Neural progenitor cell (in vitro differentiated cells): ENCODE measurements at regions not wholly inside any gene's neighbourhood (a gene's known extent, or its start where the extent isn't known, plus 50 kb on each side); places are given as distances from the start of the nearest gene placed in this dataset.
"Not testable (repeated sequence)": the region's sequence is repeated elsewhere in the genome, so short reads cannot be mapped to it uniquely, and the experiment has no call there.

Experiments
- CTCF ChIP-seq: fragments of 200-600 bp; sonication (generic); IDR thresholded peaks from 2 replicates; pipeline ENCODE4 v1.5.1; 2017; ENCODE audit warnings: antibody characterized with exemption, mild to moderate bottlenecking
- EZH2 ChIP-seq: fragments of 200-600 bp; sonication (generic); IDR thresholded peaks from 2 replicates; pipeline ENCODE4 v1.6.1; 2017; ENCODE audit warnings: antibody characterized with exemption, mild to moderate bottlenecking, moderate library complexity
- EZH2phosphoT487 ChIP-seq: fragments of 200-600 bp; sonication (generic); IDR thresholded peaks from 2 replicates; pipeline ENCODE4 v1.6.1; 2017; ENCODE audit warnings: antibody characterized with exemption

- not testable (repeated sequence) for TF ChIP-seq CTCF, EZH2, EZH2phosphoT487
These were observed 867.5 kb downstream of the TRHDE start for GRCh38 chr12:73139642-73140041.
